ENCODE measurements at regions not wholly inside any gene's neighbourhood (a gene's known extent, or its start where the extent isn't known, plus 50 kb on each side); places are given as distances from the start of the nearest gene placed in this dataset.

DNA sequence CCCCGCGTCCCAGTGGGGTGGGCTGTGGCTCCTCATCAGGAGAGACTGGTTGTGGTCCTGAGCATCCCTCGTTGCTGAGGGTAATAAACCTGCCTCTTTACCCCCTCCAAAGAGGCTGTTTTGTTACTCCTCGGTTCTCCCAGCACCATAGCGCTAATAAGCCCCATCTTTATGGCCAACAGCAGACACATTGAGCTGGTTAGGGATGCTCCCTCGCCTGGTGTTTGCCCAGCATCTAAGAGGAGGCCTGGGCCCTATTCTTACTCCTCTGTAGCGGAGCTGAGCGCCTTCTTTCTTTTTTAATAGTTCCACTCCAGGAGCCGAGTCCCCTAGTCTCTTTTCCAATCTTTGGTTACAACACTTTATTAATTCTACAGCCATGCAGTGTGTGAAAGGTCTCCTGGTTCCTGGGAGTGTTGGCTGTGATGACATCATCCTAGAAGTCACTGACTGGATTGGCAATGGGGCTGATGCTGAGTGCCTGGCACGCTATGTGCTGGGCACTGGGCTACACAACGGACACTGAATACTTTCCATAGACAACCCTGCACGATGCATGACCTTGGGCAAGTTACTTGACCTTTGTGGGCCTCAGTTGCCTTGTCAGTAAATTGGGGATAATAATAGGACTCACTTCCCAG is 50.6 kb upstream of the CCDC167 start:
- TF ChIP-seq, protein P1, sequence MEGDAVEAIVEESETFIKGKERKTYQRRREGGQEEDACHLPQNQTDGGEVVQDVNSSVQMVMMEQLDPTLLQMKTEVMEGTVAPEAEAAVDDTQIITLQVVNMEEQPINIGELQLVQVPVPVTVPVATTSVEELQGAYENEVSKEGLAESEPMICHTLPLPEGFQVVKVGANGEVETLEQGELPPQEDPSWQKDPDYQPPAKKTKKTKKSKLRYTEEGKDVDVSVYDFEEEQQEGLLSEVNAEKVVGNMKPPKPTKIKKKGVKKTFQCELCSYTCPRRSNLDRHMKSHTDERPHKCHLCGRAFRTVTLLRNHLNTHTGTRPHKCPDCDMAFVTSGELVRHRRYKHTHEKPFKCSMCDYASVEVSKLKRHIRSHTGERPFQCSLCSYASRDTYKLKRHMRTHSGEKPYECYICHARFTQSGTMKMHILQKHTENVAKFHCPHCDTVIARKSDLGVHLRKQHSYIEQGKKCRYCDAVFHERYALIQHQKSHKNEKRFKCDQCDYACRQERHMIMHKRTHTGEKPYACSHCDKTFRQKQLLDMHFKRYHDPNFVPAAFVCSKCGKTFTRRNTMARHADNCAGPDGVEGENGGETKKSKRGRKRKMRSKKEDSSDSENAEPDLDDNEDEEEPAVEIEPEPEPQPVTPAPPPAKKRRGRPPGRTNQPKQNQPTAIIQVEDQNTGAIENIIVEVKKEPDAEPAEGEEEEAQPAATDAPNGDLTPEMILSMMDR (IDR thresholded peaks at IDR 0.05) = no peak
- TF ChIP-seq POLR2A (IDR thresholded peaks at IDR 0.05) = no peak
